ENCODE measurements at regions not wholly inside any gene's neighbourhood (a gene's known extent, or its start where the extent isn't known, plus 50 kb on each side); places are given as distances from the start of the nearest gene placed in this dataset.

GRCh38 chr12:41777064-41777790 is 367.4 kb downstream of the GXYLT1 start:
- TF ChIP-seq, protein P1, sequence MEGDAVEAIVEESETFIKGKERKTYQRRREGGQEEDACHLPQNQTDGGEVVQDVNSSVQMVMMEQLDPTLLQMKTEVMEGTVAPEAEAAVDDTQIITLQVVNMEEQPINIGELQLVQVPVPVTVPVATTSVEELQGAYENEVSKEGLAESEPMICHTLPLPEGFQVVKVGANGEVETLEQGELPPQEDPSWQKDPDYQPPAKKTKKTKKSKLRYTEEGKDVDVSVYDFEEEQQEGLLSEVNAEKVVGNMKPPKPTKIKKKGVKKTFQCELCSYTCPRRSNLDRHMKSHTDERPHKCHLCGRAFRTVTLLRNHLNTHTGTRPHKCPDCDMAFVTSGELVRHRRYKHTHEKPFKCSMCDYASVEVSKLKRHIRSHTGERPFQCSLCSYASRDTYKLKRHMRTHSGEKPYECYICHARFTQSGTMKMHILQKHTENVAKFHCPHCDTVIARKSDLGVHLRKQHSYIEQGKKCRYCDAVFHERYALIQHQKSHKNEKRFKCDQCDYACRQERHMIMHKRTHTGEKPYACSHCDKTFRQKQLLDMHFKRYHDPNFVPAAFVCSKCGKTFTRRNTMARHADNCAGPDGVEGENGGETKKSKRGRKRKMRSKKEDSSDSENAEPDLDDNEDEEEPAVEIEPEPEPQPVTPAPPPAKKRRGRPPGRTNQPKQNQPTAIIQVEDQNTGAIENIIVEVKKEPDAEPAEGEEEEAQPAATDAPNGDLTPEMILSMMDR (tag by site-specific recombination; IDR thresholded peaks at IDR 0.05), result no peak
- TF ChIP-seq ZXDB (tag by site-specific recombination; IDR thresholded peaks at IDR 0.05) (no peak), ZNF785 (tag by site-specific recombination; IDR thresholded peaks at IDR 0.05) (no peak), ZNF398 (tag by site-specific recombination; IDR thresholded peaks at IDR 0.05) (no peak), ZNF404 (tag by site-specific recombination; IDR thresholded peaks at IDR 0.05) (no peak), SETDB1 (IDR thresholded peaks at IDR 0.05; ENCODE audit: insufficient read length, low read length) (no peak), ZSCAN4 (tag by site-specific recombination; IDR thresholded peaks at IDR 0.05) (no peak)
- TF ChIP-seq, protein P2, sequence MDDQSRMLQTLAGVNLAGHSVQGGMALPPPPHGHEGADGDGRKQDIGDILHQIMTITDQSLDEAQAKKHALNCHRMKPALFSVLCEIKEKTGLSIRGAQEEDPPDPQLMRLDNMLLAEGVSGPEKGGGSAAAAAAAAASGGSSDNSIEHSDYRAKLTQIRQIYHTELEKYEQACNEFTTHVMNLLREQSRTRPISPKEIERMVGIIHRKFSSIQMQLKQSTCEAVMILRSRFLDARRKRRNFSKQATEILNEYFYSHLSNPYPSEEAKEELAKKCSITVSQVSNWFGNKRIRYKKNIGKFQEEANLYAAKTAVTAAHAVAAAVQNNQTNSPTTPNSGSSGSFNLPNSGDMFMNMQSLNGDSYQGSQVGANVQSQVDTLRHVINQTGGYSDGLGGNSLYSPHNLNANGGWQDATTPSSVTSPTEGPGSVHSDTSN (CRISPR knock-in tag; IDR thresholded peaks at IDR 0.05), result no peak

Measured in HEK293 (cell line).